Mesenchymal stem cell (in vitro differentiated cells and primary cell): ENCODE measurements at regions not wholly inside any gene's neighbourhood (a gene's known extent, or its start where the extent isn't known, plus 50 kb on each side); places are given as distances from the start of the nearest gene placed in this dataset.
"Not testable (repeated sequence)": the region's sequence is repeated elsewhere in the genome, so short reads cannot be mapped to it uniquely, and the experiment has no call there.

Source experiments
- DNase-seq: peaks from one replicate; pipeline ENCODE4 v3.0.0-alpha.2; 2013
- H2AFZ ChIP-seq: one replicate; pipeline ENCODE4 v1.6.1; 2013; ENCODE audit warnings: low read depth, mild to moderate bottlenecking, control low read depth, inconsistent platforms, low read length, moderate library complexity
- H2AK5ac ChIP-seq: 2 replicates; pipeline ENCODE4 v1.6.1; 2013; ENCODE audit warnings: low read length, moderate library complexity, mild to moderate bottlenecking, inconsistent platforms; ENCODE audit not compliant: severe bottlenecking
- H2BK120ac ChIP-seq: one replicate; pipeline ENCODE4 v1.6.1; 2013; ENCODE audit warnings: low read depth, mild to moderate bottlenecking, inconsistent platforms, low read length, moderate library complexity
- H2BK12ac ChIP-seq, 2 experiments: one replicate each; pipeline ENCODE4 v1.6.1; 2013; ENCODE audit warnings: inconsistent platforms in 2 of 2, low read length in 2 of 2, mild to moderate bottlenecking in 2 of 2, moderate library complexity in 2 of 2, control low read depth in 1 of 2
- H2BK15ac ChIP-seq: one replicate; pipeline ENCODE4 v1.6.1; 2013; ENCODE audit warnings: mild to moderate bottlenecking, low read depth, inconsistent platforms; ENCODE audit not compliant: poor library complexity, severe bottlenecking
- H2BK5ac ChIP-seq: 2 replicates; pipeline ENCODE4 v1.6.1; 2013; ENCODE audit warnings: low read depth, mild to moderate bottlenecking, low read length, control low read depth, inconsistent platforms; ENCODE audit not compliant: poor library complexity, severe bottlenecking
- H3K14ac ChIP-seq, 2 experiments: one replicate each; pipeline ENCODE4 v1.6.1; 2013; ENCODE audit warnings: inconsistent platforms in 2 of 2, low read length in 2 of 2, control low read depth in 1 of 2, mild to moderate bottlenecking in 1 of 2, moderate library complexity in 1 of 2
- H3K18ac ChIP-seq, 2 experiments: one replicate each; pipeline ENCODE4 v1.6.1; 2013; ENCODE audit warnings: inconsistent platforms in 2 of 2, low read length in 2 of 2, control low read depth in 1 of 2, low read depth in 1 of 2, mild to moderate bottlenecking in 1 of 2
- H3K23ac ChIP-seq, 2 experiments: one replicate each; pipeline ENCODE4 v1.6.1; 2013; ENCODE audit warnings: inconsistent platforms in 2 of 2, low read length in 2 of 2, mild to moderate bottlenecking in 2 of 2, moderate library complexity in 2 of 2, control low read depth in 1 of 2
- H3K27ac ChIP-seq: 2 replicates; pipeline ENCODE4 v1.5.1; 2013; ENCODE audit warnings: mild to moderate bottlenecking, moderate library complexity, low read length, control low read depth, inconsistent platforms; ENCODE audit not compliant: poor library complexity, severe bottlenecking
- H3K27me3 ChIP-seq, 2 experiments: 2 replicates each; pipeline versions ENCODE4 v1.6.1 to v1.7.0; 2013; ENCODE audit warnings: low read length in 2 of 2, mild to moderate bottlenecking in 2 of 2, moderate library complexity in 2 of 2, control low read depth in 1 of 2, inconsistent platforms in 1 of 2; ENCODE audit not compliant: control insufficient read depth in 1 of 2, insufficient read depth in 1 of 2
- H3K36me3 ChIP-seq, 2 experiments: 2 replicates each; pipeline versions ENCODE4 v1.6.1 to v1.7.0; 2013; ENCODE audit warnings: low read length in 2 of 2, control low read depth in 1 of 2, inconsistent platforms in 1 of 2, low read depth in 1 of 2, mild to moderate bottlenecking in 1 of 2; ENCODE audit not compliant: insufficient read depth in 2 of 2, control insufficient read depth in 1 of 2
- H3K4ac ChIP-seq, 2 experiments: one replicate each; pipeline ENCODE4 v1.6.1; 2013; ENCODE audit warnings: inconsistent platforms in 2 of 2, low read length in 2 of 2, mild to moderate bottlenecking in 2 of 2, moderate library complexity in 2 of 2, control low read depth in 1 of 2, low read depth in 1 of 2
- H3K4me1 ChIP-seq: 2 replicates; pipeline ENCODE4 v1.6.1; 2013; ENCODE audit warnings: low read depth, low read length, control low read depth; ENCODE audit not compliant: control insufficient read depth, insufficient read depth
- H3K4me2 ChIP-seq: 2 replicates; pipeline ENCODE4 v1.6.1; 2013; ENCODE audit warnings: low read length, mild to moderate bottlenecking, inconsistent platforms; ENCODE audit not compliant: poor library complexity, severe bottlenecking
- H3K4me3 ChIP-seq, 2 experiments: 2 replicates each; pipeline versions ENCODE4 v1.5.1 to v1.7.0; 2013; ENCODE audit warnings: low read length in 2 of 2, mild to moderate bottlenecking in 2 of 2, control low read depth in 1 of 2, low read depth in 1 of 2; ENCODE audit not compliant: insufficient read depth in 1 of 2
- H3K79me1 ChIP-seq: replicated peaks from 2 replicates; pipeline ENCODE4 v1.6.1; 2013; ENCODE audit warnings: mild to moderate bottlenecking, control low read depth, low read length, inconsistent platforms; ENCODE audit not compliant: poor library complexity, severe bottlenecking
- H3K9ac ChIP-seq: 2 replicates; pipeline ENCODE4 v1.7.0; 2013; ENCODE audit warnings: mild to moderate bottlenecking, low read length, moderate library complexity
- H3K9me3 ChIP-seq: 2 replicates; pipeline ENCODE4 v1.7.0; 2013; ENCODE audit warnings: mild to moderate bottlenecking, low read length; ENCODE audit not compliant: control insufficient read depth
- H4K8ac ChIP-seq: one replicate; pipeline ENCODE4 v1.6.1; 2013; ENCODE audit warnings: inconsistent platforms, mild to moderate bottlenecking, low read length, moderate library complexity
- H4K91ac ChIP-seq: one replicate; pipeline ENCODE4 v1.6.1; 2013; ENCODE audit warnings: mild to moderate bottlenecking, low read length, inconsistent platforms
- WGBS: methylation state at CpG from one replicate; pipeline ENCODE4 v1.1.7; 2013; ENCODE audit warnings: mixed read lengths; 5-methylcytosine and 5-hydroxymethylcytosine counted together

GRCh38 chr14:105679959-105680735, 153.8 kb downstream of the TMEM121 start:
- not testable (repeated sequence) for H3K23ac ChIP-seq, H2BK12ac ChIP-seq, H4K8ac ChIP-seq, H3K36me3 ChIP-seq, H3K9ac ChIP-seq, H3K4me3 ChIP-seq, DNase-seq, H3K27ac ChIP-seq, H3K4me1 ChIP-seq, H2AK5ac ChIP-seq, H3K4me2 ChIP-seq, H3K9me3 ChIP-seq, H2BK120ac ChIP-seq, H3K18ac ChIP-seq, H2AFZ ChIP-seq, H3K4ac ChIP-seq, H2BK15ac ChIP-seq, H3K79me1 ChIP-seq, H2BK5ac ChIP-seq, H4K91ac ChIP-seq, H3K14ac ChIP-seq, H3K27me3 ChIP-seq
- 100% methylated on average over 2 of the region's 51 CpGs for WGBS

GRCh38 chr14:105680736-105681098, 154.3 kb downstream of the TMEM121 start:
- H3K27me3 ChIP-seq, H3K4me2 ChIP-seq, H2BK120ac ChIP-seq, H4K8ac ChIP-seq, H3K14ac ChIP-seq, H3K23ac ChIP-seq, H3K36me3 ChIP-seq, H2AFZ ChIP-seq, H3K79me1 ChIP-seq, H3K4me3 ChIP-seq, H3K4me1 ChIP-seq, H3K4ac ChIP-seq, DNase-seq, H2BK5ac ChIP-seq, H2BK15ac ChIP-seq, H3K27ac ChIP-seq, H3K9ac ChIP-seq, H2AK5ac ChIP-seq, H4K91ac ChIP-seq, H3K9me3 ChIP-seq, H3K18ac ChIP-seq, H2BK12ac ChIP-seq: not testable (repeated sequence)
- WGBS: no CpG with 5 or more reads among the region's 14 CpGs

GRCh38 chr14:105681606-105682185, 155.3 kb downstream of the TMEM121 start:
- not testable (repeated sequence) for H2BK5ac ChIP-seq, H2BK15ac ChIP-seq, H3K23ac ChIP-seq, H2AK5ac ChIP-seq, H3K9me3 ChIP-seq, H3K4me3 ChIP-seq, H3K27ac ChIP-seq, H2BK12ac ChIP-seq, H2AFZ ChIP-seq, H3K9ac ChIP-seq, H3K4ac ChIP-seq, H3K14ac ChIP-seq, H3K79me1 ChIP-seq, DNase-seq, H4K91ac ChIP-seq, H4K8ac ChIP-seq, H3K36me3 ChIP-seq, H3K4me2 ChIP-seq, H2BK120ac ChIP-seq, H3K4me1 ChIP-seq, H3K18ac ChIP-seq, H3K27me3 ChIP-seq
- WGBS: 79% methylated on average over 8 of the region's 26 CpGs

DNA sequence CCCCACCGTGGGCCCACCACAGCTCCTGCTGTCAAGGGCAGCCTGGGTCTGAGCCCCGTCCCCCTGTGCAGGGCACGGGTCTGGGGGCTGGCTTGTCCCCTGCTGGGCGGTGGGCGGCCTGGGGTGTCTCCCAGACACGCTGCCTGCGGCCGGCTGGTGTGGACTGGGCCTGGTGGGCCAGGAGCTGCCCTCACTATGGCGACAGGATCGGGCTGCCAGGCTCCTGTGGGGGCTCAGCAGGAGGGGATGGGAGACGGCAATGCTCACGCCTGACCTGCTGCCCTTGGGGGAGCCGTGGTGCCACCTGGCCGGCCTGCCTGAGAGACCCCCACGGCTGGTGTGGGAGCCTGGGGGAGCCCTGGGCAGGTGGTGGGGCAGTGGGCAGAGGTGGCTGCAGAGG, 156.1 kb downstream of the TMEM121 start:
- H3K14ac ChIP-seq, H2AFZ ChIP-seq, H2BK12ac ChIP-seq, H2BK15ac ChIP-seq, H4K8ac ChIP-seq, H3K9ac ChIP-seq, H3K4ac ChIP-seq, H4K91ac ChIP-seq, H3K36me3 ChIP-seq, H3K4me2 ChIP-seq, H3K4me1 ChIP-seq, H3K79me1 ChIP-seq, DNase-seq, H2BK120ac ChIP-seq, H3K27ac ChIP-seq, H3K23ac ChIP-seq, H3K18ac ChIP-seq, H3K4me3 ChIP-seq, H3K9me3 ChIP-seq, H2BK5ac ChIP-seq, H3K27me3 ChIP-seq, H2AK5ac ChIP-seq: not testable (repeated sequence)
- WGBS: no CpG with 5 or more reads among the region's 15 CpGs
